Activated T-cell treated with anti-CD3 and anti-CD28 coated beads, Interleukin-2, amount 50 U/mL, for 1 hour (primary cell): ENCODE measurements at regions not wholly inside any gene's neighbourhood (a gene's known extent, or its start where the extent isn't known, plus 50 kb on each side); places are given as distances from the start of the nearest gene placed in this dataset.
"Not testable (repeated sequence)": the region's sequence is repeated elsewhere in the genome, so short reads cannot be mapped to it uniquely, and the experiment has no call there.

Experiments used
- DNase-seq: peaks from one replicate; pipeline ENCODE4 v3.0.0-alpha.2; 2020

DNA sequence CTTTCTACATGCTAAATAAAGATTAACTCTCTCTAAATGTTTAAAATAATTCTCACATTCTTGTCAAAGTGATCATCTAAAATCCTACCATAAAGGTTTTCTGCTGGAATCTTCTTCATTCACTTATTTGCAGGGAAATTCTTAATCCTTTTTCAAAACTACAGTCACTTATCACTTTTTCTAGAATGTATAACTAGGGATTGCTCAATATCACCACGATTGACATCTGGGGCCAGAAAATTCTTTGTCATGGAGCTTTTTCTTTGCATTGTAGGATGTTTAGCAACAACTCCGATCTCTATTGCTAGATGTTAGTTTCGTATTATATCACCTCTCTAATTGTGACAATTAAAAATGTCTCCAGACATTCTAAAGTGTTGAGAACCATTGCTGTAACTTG lies 344.9 kb upstream of the PIK3R1 start:
- DNase-seq, result no peak

DNA sequence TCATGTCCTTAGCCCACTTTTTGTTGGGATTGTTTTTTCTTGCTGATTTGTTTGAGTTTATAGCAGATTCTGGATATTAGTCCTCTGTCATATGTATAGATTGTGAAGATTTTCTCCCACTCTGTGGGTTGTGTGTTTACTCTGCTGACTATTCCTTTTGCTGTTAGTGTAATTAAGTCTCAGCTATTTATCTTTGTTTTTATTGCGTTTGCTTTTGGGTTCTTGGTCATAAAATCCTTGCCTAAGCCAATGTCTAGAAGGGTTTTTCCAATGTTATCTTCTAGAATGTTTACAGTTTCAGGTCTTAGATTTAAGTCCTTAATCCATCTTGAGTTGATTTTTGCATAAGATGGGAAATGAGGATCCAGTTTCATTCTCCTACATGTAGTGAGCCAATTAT lies 351.2 kb upstream of the PIK3R1 start:
- DNase-seq, result not testable (repeated sequence)

DNA sequence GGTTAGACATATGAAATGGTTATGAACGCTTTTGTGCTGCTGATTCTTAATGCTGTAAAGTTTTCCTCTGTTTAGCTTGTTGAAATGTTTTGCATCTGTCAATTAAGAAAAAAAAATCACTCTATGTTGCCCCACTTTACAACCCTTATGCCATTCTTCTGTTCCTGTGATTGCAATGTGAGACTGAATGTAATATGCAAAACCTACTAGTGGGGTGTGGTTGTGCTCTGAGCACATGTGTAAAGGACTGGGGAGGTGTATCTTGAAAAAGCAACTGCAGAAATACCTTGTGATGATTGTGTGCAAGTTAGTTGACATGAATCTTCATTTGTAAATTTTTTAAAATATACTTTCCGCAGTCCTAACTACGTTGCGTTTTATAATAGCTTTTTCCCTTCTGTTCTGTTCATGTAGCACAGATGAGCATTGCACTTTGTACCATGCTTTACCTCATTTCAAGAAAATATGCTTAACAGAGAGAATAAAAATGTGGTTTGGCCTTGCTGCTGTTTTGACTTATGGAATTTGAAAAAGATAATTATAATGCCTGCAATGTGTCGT lies 357.0 kb upstream of the PIK3R1 start:
- DNase-seq, result no peak

DNA sequence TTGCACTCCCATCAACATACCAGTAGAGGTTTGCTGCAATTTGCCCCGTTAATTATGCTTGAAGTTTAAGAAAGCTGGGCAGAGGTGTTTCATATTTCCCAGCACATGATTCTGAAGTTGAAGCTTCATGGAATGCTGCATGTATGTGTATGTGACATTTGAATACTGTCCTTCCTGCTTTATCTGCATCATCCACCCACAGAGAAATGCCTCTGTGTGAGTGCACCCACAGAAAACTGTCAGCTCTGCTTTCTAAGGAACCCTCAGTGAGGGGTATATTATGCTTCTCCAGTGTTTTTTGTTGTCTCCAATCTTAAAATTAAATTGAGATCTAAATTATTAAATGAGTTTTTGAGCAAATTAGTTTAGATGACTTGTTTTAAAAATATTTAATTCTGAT lies 358.1 kb upstream of the PIK3R1 start:
- no peak for DNase-seq

DNA sequence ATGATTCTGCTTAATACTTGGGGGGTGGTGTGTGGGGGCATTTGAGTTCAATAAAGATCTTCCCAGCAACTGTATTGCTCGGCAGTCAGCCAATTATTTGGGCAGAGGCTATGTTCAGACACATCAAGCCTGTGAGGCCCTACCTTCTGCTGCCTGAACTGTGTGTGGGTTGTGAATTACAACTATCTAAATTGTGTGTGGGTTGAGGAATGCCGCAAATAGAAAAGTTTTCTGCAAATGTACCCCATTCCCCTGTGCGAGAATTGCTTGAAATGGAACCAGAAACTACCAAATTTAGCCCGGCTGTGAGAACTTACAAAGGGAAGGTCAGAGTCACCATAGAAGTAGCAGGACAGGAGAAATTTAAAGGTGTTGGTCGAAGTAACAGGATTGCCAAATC lies 360.0 kb upstream of the PIK3R1 start:
- DNase-seq, result no peak

DNA sequence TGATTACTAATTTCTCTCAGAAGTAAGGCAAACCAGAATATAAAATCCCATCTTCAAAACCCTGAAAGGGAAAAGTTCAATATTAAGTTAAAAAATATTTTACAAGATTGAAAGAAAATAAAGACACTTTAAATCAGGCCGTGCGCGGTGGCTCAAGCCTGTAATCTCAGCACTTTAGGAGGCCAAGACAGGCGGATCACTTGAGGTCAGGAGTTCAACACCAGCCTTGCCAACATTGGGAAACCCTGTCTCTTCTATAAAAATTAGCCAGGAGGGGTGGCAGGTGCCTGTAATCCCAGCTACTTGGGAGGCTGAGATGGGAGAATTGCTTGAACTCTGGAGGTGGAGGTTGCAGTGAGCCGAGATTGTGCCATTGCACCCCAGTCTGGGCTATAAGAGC lies 364.6 kb upstream of the PIK3R1 start:
- not testable (repeated sequence) for DNase-seq

DNA sequence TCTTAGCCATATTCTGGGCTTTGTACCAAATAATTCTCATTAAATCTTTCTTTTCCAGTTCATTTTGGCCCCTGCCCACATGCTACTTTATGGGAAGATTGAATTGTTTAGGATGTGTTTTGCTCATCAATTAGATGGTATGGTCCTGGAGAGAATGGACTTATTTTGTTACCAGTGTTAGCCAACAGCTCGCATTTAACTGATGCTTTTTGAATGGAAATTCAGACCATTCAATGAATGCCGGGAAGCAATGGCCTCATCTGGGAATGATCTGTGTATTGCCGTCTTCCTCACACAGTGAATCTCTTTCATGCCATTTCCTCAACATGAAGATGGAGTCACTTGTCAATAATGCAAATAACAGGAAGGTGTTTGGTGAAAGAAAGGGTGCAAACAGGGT lies 370.6 kb upstream of the PIK3R1 start:
- DNase-seq, result no peak

DNA sequence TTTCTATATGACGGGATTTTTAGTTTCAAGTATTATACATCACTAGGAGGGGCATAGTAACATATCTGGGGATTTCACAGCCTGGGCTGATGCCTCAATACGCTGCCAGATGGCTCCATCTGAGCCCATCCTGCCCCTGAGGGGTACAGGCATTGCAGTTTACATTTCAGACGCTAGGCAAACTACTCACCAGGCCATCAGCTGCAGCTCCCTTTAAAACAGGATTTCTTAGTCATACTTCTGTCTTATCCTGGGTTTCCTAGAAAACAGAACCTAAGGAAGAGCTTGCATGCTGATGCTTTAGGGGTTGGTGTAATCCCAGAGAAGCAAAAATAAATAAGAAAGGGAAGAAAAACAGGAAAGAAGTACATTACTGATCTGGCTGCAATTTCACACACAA lies 372.8 kb upstream of the PIK3R1 start:
- no peak for DNase-seq

DNA sequence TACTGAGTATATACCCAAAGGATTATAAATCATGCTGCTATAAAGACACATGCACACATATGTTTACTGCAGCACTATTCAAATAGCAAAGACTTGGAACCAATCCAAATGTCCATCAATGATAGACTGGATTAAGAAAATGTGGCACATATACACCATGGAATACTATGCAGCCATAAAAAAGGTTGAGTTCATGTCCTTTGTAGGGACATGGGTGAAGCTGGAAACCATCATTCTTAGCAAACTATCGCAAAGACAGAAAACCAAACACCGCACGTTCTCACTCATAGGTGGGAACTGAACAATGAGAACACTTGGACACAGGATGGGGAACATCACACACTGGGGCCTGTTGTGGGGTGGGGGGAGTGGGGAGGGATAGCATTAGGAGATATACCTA lies 378.3 kb upstream of the PIK3R1 start:
- not testable (repeated sequence) for DNase-seq

DNA sequence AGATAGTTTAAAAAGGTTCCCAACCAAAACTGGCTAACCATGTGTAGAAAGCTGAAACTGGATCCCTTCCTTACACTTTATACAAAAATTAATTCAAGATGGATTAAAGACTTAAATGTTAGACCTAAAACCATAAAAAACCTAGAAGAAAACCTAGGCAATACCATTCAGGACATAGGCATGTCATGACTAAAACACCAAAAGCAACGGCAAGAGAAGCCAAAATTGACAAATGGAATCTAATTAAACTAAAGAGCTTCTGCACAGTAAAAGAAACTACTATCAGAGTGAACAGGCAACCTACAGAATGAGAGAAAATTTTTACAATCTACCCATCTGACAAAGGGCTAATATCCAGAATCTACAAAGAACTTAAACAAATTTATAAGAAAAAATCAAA lies 379.1 kb upstream of the PIK3R1 start:
- not testable (repeated sequence) for DNase-seq

DNA sequence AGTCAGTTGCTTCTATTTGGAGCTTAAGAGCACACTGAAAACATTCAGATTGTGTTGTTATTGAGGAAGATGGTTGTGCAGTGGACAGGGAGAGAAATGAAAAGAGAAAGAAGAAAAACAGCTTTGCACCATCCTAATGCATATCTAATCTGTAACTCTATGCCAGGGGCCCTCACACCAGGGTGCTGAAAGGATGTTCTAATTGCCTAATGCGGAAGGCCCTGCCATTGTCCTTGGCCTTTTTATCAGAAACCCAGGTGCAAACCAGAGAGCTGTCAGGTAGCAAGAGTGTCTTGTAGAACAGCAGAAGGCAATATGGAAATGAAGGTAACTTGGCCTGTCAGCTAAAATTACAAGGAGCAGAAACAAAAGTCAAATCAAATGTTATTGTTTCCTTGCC lies 384.5 kb upstream of the PIK3R1 start:
- no peak for DNase-seq

DNA sequence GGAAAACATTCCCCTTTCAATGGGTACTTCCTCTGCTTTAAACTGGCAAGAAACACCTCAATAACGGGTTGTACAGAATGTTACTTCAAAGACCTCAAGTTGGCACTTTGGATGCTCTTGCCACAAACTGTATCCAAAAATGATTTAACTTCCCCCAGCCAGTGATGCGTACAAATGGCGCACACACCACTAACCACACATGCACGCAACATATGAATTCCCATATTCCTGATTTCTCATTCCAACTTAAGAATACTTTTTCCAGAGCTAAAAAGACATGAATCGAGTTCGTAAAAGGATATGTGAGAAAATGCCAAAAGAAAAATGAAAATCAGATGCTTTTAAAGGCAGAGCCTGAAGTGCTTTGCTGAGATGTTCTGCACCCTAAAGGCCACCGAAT lies 388.0 kb upstream of the PIK3R1 start:
- no peak for DNase-seq

DNA sequence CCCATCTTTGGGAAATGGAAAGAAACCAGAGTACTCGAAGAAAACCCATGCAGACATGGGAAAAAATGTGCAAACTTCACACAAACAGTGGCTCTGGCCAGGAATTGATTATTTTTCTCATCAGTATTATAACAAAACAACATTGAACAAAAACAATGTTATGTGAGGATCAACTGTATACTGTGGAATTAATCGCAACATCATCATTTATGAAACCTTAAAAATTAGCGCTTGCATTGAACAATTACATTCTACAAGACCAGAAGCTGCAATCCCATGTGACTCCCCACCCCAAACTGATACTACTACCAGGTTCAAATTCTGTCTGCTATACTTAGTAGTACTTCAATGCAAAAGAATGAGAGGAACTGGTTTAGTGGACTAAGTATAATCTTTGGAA lies 390.7 kb upstream of the PIK3R1 start:
- DNase-seq, result no peak

DNA sequence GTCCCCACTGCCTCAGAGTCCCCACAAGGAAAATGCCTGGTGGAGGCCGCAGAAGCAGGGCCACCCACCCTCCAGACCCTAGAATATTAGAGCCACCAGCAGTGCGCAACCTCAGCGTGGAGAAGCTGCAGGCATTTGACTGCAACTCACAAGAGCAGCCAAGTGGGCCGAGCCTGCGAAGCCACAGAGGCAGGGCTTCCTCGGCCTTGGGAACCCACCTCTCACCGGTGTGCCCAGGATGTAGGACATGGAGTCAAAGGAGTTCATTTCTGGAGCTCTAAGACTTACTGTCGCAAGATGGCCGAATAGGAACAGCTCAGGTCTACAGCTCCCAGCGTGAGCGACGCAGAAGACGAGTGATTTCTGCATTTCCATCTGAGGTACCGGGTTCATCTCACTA lies 397.9 kb upstream of the PIK3R1 start:
- DNase-seq, result no peak

DNA sequence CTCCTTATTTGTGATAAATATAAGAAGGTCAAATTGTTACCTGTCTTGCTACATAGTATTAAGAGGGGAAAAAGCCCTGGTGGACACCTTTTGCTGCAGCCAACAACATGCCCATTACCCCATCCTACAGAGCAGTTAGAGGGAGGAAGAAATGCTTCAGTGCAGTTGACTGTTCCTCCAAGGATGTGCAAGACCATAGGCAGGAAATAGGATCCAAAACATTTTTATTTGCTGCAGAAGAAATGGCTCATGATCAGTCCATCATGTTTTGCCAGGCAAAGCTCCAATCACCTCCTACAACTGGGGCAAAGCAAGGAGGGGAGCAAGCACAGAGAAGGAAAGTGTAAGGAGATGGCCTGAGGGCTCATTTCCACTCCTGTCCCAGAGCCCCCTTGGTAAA lies 399.1 kb upstream of the PIK3R1 start:
- DNase-seq, result no peak

DNA sequence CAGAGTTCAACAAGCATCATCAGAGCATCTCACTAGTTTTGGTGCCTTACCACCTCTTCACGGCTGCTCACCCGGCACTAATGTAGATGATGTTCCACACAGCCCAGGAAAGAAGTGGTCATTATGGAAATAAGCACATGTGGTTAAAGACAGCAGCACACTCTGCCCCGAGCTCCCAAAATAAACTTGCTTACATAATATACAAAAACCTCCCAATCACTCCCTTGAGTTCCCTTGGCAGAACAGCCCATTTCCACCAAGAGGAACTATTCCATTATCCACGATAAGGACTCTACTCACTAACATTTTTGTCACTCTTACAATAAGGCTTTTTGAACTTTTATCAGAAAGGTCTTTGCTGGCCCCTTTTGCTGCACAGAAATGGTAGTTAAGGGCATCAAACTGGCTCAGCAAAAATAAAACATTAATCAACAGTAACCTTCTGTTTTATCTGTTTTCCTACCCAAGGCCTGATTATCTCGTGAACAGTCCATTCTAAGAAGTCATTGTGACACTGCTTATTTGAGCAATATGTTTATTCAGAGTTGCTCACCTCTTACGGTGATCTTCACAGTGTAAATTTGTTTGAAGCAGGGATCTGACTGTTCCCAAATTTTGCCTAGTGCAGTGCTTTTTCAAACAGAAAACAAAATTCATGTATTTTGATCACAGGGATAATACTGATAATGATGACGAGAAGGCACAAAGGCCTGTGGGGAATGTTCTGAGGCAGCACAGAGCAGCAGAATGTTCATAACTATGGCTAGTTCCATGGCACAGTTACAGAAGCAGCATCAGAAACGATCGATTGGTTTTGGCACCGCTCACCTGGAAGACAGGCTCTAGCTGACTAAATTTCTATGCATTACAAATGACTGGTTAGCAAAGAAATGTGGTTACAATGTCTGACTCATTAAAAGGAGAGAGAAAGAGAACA lies 399.8 kb upstream of the PIK3R1 start:
- DNase-seq, result no peak

DNA sequence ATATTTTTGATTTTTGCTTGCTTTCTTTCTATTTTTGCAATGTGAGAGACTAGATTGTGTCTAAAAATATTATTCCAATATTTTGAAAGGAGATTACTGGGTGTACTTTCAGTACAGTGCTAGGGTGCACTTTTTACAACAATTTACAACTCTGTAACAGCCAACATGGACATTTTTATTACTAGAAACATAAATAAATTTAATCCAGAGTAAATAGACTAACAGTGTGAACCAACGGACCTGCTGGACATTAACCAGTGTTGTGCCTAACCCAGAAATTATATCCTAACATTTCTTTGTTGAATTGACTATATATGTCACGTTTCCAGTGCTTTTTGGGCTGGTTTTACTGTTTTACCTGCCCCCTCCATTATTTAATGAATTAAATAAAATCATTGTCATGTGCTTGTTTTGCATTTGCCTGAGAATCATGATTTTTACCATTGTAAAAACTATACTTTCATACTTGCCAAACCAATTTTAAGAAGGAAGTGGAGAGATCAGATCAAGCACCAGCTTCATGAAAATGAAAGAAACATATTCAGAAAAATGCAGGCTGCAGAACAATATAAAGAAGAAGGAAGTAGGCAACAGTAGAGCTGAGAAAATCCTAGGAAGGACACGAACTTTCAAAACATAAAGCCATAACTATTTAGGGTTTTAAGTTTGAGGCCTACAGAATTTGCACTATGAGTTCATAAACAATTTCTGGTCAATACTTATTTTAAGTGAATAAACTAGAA lies 400.8 kb upstream of the PIK3R1 start:
- no peak for DNase-seq

DNA sequence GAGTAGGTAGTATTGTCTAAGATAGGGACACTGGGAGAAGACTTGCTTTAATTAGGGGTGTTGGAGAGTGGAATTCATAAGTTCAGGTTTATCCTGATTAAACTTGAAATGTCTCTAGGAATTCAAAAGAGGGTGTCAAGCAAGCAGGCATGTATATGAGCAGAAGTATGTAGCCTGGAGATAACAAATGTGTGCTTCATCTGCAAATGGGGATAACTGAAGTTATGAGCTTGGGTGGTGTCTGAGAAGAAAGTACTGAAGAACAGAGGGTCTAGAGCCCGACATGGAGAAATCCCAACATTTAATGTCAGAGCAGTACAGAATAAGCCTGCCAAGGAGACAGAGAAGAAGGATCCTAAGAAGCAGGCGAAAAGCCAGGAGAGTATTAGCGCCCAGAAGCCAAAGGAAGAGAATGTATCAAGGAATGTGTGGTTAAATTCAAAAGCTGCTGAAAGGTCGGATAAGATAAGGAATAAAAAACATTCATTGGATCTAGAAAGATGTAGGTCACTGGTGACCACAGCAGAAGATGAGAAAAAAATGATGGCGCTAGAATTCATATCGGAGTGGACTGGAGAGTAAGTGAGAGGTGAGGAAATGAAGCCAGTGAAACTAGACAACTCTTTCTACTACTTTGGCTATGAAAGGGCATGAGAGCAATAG lies 401.5 kb upstream of the PIK3R1 start:
- no peak for DNase-seq

DNA sequence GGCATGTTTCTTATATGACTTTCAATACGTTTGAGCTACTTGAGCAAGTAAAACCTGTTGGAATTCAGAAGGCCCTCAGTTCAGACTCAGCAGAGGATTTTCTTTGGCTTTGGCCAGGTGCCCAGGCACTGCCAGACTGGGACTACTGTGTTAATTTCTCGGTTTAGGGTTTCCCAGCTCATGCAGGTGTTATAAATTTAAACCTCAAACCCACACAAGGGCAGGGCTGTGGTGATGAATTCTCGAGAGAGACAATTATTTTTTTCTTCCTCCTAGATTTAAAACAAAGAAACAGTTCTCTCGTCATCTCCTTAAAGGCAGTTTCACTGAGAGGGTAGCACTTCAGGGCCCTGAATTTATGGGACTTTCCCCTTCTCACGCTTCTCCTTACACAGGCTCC lies 406.0 kb upstream of the PIK3R1 start:
- DNase-seq, result no peak

DNA sequence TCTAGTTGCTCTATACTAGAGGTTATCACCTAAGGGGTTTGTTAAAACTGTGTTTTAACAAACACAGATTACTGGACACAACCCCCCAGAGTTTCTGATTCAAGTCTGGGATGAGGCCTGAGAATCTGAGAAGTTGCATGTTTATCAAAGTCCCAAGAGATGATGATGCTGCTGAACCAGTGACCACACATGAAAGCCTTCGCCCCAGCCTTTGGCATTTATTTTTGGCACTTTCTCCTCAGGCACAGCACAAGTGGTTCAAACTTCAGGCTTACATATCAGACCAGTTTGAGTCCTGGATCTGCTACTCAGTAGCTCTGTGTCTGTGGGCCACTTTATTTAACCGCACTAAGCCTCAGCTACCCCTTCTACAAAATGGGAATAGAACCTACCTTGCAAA lies 407.2 kb upstream of the PIK3R1 start:
- DNase-seq, result no peak

DNA sequence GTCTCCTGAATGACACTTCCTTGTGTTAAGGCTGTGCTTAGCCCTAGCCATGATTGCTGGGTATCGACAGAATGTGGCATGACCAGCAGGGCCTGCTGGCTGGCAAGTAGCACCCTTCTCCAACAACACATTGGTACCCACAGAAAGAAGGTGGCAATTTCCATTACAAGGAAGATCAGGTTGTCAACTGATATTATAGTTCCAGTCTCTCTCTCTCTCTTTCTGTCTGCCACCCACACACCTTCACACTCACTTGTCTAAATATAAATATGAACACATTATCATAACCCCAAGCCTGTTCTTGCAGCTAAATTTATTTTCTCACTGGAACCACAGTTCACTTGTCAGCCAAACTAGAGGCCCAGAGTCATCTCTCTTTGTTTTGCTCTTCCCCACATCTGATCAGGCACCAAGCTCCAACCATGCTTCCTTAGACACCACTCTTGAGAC lies 408.1 kb upstream of the PIK3R1 start:
- no peak for DNase-seq

DNA sequence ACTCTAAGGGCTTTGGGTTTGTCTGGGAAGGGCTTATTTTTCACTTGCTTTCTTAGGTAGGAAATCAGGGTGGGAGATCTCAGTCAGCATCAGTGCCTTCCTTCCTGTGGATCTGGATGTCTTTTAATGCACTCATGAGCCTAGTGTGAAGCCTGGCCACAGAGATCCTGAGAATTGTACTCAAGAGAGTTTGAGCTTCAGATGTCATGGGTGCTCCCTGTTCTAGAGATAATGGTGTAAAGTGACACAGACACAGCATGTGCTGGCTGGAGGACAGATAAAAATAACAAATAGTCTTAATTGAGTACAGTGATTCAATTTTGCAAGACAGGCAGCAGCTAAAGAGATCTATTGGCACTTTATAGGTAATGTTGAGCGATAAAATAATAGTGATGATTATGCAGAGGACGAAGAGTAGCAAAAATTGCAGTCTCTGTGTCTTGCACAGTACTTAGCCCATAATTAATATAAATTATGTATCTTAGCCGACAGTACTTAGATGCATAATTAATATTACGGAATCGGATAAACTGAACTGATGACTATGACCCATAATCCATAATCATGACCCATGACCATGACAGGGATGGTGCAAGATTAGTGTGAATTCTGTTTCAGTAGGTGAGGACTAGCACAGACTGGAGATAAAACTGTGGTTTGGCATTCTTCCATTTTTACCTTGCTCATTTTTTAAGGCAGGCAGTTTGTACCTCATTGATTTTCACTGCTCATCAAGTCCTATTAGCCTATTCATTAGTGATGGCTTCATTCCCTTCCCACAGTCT lies 408.7 kb upstream of the PIK3R1 start:
- no peak for DNase-seq
